Body of pancreas (tissue), 4 donors: ENCODE measurements at regions not wholly inside any gene's neighbourhood (a gene's known extent, or its start where the extent isn't known, plus 50 kb on each side); places are given as distances from the start of the nearest gene placed in this dataset.
"Not testable (repeated sequence)": the region's sequence is repeated elsewhere in the genome, so short reads cannot be mapped to it uniquely, and the experiment has no call there.

ENCODE experiments used
- ATAC-seq: fragments of 150-250 bp; one replicate; pipeline ENCODE4 v1.9.1; 2016
- DNase-seq, 4 donors: peaks; one replicate each; pipeline ENCODE4 v3.0.0-alpha.2; 2019
- H3K27ac ChIP-seq, 4 donors: fragments of 200-600 bp; sonication (generic); 1 replicate in 3 of 4; 2 replicates in 1 of 4; pipeline versions ENCODE4 v1.5.1 to v1.6.1; 2016 to 2019; ENCODE audit warnings: mild to moderate bottlenecking in 1 of 4, mixed read lengths in 1 of 4, moderate library complexity in 1 of 4
- H3K27me3 ChIP-seq, 2 donors: fragments of 200-600 bp; sonication (generic); one replicate each; pipeline ENCODE4 v1.6.0; 2016; ENCODE audit warnings: mild to moderate bottlenecking in 1 of 2
- H3K36me3 ChIP-seq, 2 donors: fragments of 200-600 bp; sonication (generic); replicated peaks in 1 of 2; 2 replicates each; pipeline ENCODE4 v1.5.1; 2016; ENCODE audit warnings: low read depth in 2 of 2; ENCODE audit not compliant: insufficient read depth in 1 of 2
- H3K4me1 ChIP-seq: fragments of 200-600 bp; sonication (generic); one replicate; pipeline ENCODE4 v1.6.0; 2016
- H3K4me3 ChIP-seq, 2 donors: fragments of 200-600 bp; sonication (generic); 1 replicate in 1 of 2; 2 replicates in 1 of 2; pipeline ENCODE4 v1.5.1; 2016 to 2019
- H3K9me3 ChIP-seq, 3 donors: fragments of 200-600 bp; sonication (generic); 1 replicate in 2 of 3; 2 replicates in 1 of 3; pipeline ENCODE4 v1.5.1; 2016
- POLR2A ChIP-seq, 3 donors: fragments of 450-650 bp; IDR thresholded peaks; one replicate each; pipeline ENCODE4 v1.6.1; 2016; ENCODE audit warnings: antibody characterized with exemption in 3 of 3, mild to moderate bottlenecking in 2 of 3
- WGBS, 2 donors: methylation state at CpG; one replicate each; pipeline ENCODE4 v1.1.5; 2017; 5-methylcytosine and 5-hydroxymethylcytosine counted together
- intact Hi-C: fragments of 100-400 bp; cut with DNase I; formaldehyde crosslinking; loops from one replicate; pipeline ENCODE4 v1.15.1; 2023
- TF ChIP-seq, protein P1 (sequence below), 7 experiments: fragments of 450-650 bp in 4 of 7; fragments of 200-600 bp in 3 of 7; sonication (generic) in 3 of 7; IDR thresholded peaks; one replicate each; pipeline ENCODE4 v1.5.1; 2016 to 2019; ENCODE audit warnings: antibody characterized with exemption in 7 of 7

- DNase-seq (peak in 1 of 4 donors; percentile 5), ATAC-seq (no peak)
- 42 to 56% methylated on average over 19 of the region's 19 CpGs for WGBS, 2 donors
- TF ChIP-seq, protein P1, sequence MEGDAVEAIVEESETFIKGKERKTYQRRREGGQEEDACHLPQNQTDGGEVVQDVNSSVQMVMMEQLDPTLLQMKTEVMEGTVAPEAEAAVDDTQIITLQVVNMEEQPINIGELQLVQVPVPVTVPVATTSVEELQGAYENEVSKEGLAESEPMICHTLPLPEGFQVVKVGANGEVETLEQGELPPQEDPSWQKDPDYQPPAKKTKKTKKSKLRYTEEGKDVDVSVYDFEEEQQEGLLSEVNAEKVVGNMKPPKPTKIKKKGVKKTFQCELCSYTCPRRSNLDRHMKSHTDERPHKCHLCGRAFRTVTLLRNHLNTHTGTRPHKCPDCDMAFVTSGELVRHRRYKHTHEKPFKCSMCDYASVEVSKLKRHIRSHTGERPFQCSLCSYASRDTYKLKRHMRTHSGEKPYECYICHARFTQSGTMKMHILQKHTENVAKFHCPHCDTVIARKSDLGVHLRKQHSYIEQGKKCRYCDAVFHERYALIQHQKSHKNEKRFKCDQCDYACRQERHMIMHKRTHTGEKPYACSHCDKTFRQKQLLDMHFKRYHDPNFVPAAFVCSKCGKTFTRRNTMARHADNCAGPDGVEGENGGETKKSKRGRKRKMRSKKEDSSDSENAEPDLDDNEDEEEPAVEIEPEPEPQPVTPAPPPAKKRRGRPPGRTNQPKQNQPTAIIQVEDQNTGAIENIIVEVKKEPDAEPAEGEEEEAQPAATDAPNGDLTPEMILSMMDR (IDR thresholded peaks at IDR 0.05): no peak
- TF ChIP-seq POLR2A (IDR thresholded peaks at IDR 0.05): no peak
- Histone ChIP-seq H3K27me3 (no peaks in the 10 kb centered on the region), H3K9me3 (no peaks in the 10 kb centered on the region), H3K27ac (no peak overlapping the region), H3K4me1 (no peaks in the 10 kb centered on the region), H3K4me3 (no peak overlapping the region), H3K36me3 (no peaks in the 10 kb centered on the region)
- intact Hi-C loops: no loop called here
These were observed 311.7 kb downstream of the GATA3 start for GRCh38 chr10:8365935-8366911.

- WGBS, 2 donors: 67 to 75% methylated on average over 3 of the region's 3 CpGs
- DNase-seq, H3K36me3 ChIP-seq, H3K9me3 ChIP-seq, H3K4me3 ChIP-seq, H3K4me1 ChIP-seq, H3K27me3 ChIP-seq, intact Hi-C loops, ATAC-seq, H3K27ac ChIP-seq: not testable (repeated sequence)
These were observed 313.4 kb downstream of the GATA3 start for GRCh38 chr10:8367672-8368411.

DNA sequence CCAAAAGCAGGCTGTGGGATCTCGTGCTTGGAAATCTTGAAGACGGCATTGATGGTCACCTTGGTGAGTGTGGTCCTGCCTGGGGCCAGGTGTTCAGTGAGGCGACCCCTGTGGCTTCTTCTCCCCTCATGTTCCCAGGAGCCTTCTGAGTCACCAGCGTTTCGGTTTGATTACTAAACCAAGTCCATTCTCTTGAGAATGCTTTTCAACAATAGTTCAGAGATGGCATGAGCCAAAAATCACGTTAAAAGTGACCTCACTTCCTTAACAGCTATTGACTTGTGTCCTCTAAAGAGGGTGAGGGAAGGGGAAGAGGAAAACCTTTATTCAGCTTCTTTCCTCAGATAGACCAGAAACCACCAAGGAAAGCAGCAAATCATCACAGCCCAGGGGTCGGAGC lies 315.2 kb downstream of the GATA3 start:
- Histone ChIP-seq H3K4me1 (no peaks in the 10 kb centered on the region), H3K27me3 (no peaks in the 10 kb centered on the region), H3K9me3 (no peaks in the 10 kb centered on the region), H3K27ac (no peak overlapping the region), H3K4me3 (no peak overlapping the region), H3K36me3 (no peaks in the 10 kb centered on the region)
- WGBS, 2 donors: 57 to 60% methylated on average over 7 of the region's 7 CpGs
- ATAC-seq: no peak
- intact Hi-C loops: no loop called here
- no peak for DNase-seq
- TF ChIP-seq, protein P1 (IDR thresholded peaks at IDR 0.05): no peak
- no peak for TF ChIP-seq POLR2A (IDR thresholded peaks at IDR 0.05)

GRCh38 chr10:8374334-8374733 lies 319.8 kb downstream of the GATA3 start:
- Histone ChIP-seq H3K4me1 (no peaks in the 10 kb centered on the region), H3K4me3 (no peak overlapping the region), H3K27ac (no peak overlapping the region), H3K9me3 (no peaks in the 10 kb centered on the region), H3K36me3 (no peaks in the 10 kb centered on the region), H3K27me3 (no peaks in the 10 kb centered on the region)
- WGBS, 2 donors: 72% methylated on average over 6 of the region's 6 CpGs
- no peak for TF ChIP-seq POLR2A (IDR thresholded peaks at IDR 0.05)
- TF ChIP-seq, protein P1 (IDR thresholded peaks at IDR 0.05): no peak
- ATAC-seq (no peak), DNase-seq (no peak)
- intact Hi-C loops: no loop called here

DNA sequence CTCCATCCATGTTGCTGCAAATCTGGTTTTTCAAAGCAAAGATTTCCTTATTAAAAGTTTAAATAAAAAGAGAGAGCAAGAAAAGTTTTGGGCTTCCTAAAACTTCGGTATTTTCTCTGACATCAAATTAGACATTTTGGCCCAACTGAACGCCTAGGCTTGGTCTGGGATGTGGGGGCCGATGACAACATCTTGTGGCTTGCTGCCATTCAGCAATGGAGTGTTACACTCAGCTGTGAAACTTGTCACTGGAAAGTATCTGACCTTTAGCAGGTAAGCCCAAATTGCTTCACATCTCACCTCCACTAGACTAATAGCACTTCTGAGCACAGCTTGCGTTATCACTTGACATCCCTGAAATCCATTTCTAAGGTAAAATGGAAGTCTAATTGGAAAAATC lies 320.6 kb downstream of the GATA3 start:
- no peak overlapping the region for H3K27ac ChIP-seq
- H3K27me3 ChIP-seq: no peaks in the 10 kb centered on the region
- intact Hi-C loops: no loop called here
- ATAC-seq (no peak), DNase-seq (no peak)
- H3K4me3 ChIP-seq: no peak overlapping the region
- TF ChIP-seq, protein P1 (IDR thresholded peaks at IDR 0.05): no peak
- no peak for TF ChIP-seq POLR2A (IDR thresholded peaks at IDR 0.05)
- H3K9me3 ChIP-seq: no peaks in the 10 kb centered on the region
- H3K4me1 ChIP-seq: no peaks in the 10 kb centered on the region
- H3K36me3 ChIP-seq: no peaks in the 10 kb centered on the region
- WGBS, 2 donors: 61 to 67% methylated on average over 4 of the region's 4 CpGs
